OCI-LY7 (cell line): ENCODE measurements at regions not wholly inside any gene's neighbourhood (a gene's known extent, or its start where the extent isn't known, plus 50 kb on each side); places are given as distances from the start of the nearest gene placed in this dataset.

Source experiments
- EZH2phosphoT487 ChIP-seq: fragments of 200-600 bp; sonication (generic); IDR thresholded peaks from 2 replicates; pipeline ENCODE4 v1.6.1; 2018; ENCODE audit warnings: low read depth, borderline replicate concordance, mild to moderate bottlenecking, mixed run types, antibody characterized with exemption, low read length, moderate library complexity, mixed read lengths
- TF ChIP-seq, protein P1 (sequence below): fragments of 200-600 bp; sonication (generic); conservative IDR thresholded peaks from 2 replicates; pipeline ENCODE4 v1.5.1; 2014; ENCODE audit warnings: mild to moderate bottlenecking, antibody characterized with exemption, low read length, moderate library complexity, mixed read lengths

DNA sequence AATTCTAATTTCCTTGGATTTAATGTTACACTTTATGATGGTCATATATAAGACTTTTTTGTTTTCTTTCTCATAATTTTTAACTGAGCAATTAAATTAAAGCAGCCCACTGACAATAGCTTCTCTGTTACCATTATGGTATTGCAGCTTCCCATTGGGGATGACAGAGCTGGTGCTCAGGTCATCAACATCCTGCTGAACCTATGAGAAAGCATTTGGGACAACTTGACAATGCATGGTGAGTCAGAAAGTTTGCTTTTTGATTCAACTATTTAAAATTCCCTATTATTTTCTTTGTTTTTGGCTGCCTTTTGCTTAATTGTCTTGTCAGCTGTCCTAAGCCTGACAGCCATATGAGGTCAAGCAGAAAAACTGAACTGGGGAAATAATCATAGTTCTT is 487.4 kb upstream of the RIOK2 start:
- TF ChIP-seq, protein P1, sequence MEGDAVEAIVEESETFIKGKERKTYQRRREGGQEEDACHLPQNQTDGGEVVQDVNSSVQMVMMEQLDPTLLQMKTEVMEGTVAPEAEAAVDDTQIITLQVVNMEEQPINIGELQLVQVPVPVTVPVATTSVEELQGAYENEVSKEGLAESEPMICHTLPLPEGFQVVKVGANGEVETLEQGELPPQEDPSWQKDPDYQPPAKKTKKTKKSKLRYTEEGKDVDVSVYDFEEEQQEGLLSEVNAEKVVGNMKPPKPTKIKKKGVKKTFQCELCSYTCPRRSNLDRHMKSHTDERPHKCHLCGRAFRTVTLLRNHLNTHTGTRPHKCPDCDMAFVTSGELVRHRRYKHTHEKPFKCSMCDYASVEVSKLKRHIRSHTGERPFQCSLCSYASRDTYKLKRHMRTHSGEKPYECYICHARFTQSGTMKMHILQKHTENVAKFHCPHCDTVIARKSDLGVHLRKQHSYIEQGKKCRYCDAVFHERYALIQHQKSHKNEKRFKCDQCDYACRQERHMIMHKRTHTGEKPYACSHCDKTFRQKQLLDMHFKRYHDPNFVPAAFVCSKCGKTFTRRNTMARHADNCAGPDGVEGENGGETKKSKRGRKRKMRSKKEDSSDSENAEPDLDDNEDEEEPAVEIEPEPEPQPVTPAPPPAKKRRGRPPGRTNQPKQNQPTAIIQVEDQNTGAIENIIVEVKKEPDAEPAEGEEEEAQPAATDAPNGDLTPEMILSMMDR = no peak
- TF ChIP-seq EZH2phosphoT487 = no peak
